ENCODE measurements at regions not wholly inside any gene's neighbourhood (a gene's known extent, or its start where the extent isn't known, plus 50 kb on each side); places are given as distances from the start of the nearest gene placed in this dataset.

GRCh38 chr3:80055306-80055705, 287.5 kb upstream of the ROBO1 start:
- TF ChIP-seq JUND (IDR thresholded peaks at IDR 0.05; ENCODE audit: borderline replicate concordance, low read depth, low read length) = no peak
- no peak for TF ChIP-seq JUND (tag; IDR thresholded peaks at IDR 0.05; ENCODE audit: borderline replicate concordance, low read depth, low read length)
- no peak for TF ChIP-seq PHF8 (IDR thresholded peaks at IDR 0.05; ENCODE audit: borderline replicate concordance, low read length)
- TF ChIP-seq NR2C1 (IDR thresholded peaks at IDR 0.05) = no peak
- TF ChIP-seq NR2C1 (tag; IDR thresholded peaks at IDR 0.05) = no peak
- TF ChIP-seq ZNF24 (IDR thresholded peaks at IDR 0.05) = no peak
- no peak for TF ChIP-seq ZFP36 (IDR thresholded peaks at IDR 0.05; ENCODE audit: low read depth, low read length, partially characterized antibody)
- TF ChIP-seq E2F4 (CRISPR knock-in tag; IDR thresholded peaks at IDR 0.05; ENCODE audit: low read depth) = no peak
- TF ChIP-seq CHD2 (IDR thresholded peaks at IDR 0.05; ENCODE audit: low read depth, low read length) = no peak
- no peak for TF ChIP-seq EP300 (IDR thresholded peaks at IDR 0.05; ENCODE audit: low read length)

Data from K562 (cell line).